Activated effector memory CD4-positive, alpha-beta T cell treated with Interleukin-2 at 50 U/mL for 16 hours (primary cell): ENCODE measurements at regions not wholly inside any gene's neighbourhood (a gene's known extent, or its start where the extent isn't known, plus 50 kb on each side); places are given as distances from the start of the nearest gene placed in this dataset.

Source experiments
- DNase-seq: peaks from one replicate; pipeline ENCODE4 v3.0.0-alpha.2; 2020

DNA sequence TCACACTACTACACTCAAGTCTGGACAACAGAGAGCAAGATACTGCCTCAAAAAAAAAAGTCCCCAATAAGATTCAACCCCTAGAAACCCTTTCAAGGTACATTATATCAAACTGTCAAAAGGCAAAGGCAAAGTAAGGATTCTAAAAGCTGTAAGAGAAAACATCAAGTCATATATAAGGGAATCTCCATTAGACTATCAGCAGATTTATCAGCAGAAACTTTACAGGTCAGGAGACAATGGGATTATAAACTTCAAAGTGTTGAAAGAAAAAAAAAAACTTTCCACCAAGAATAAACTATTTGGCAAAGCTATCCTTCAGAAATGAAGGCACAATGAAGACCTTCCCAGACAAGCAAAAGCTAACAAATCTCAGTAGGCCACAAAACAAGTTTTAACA, 63.5 kb upstream of the DMRT1 start:
- DNase-seq: no peak

DNA sequence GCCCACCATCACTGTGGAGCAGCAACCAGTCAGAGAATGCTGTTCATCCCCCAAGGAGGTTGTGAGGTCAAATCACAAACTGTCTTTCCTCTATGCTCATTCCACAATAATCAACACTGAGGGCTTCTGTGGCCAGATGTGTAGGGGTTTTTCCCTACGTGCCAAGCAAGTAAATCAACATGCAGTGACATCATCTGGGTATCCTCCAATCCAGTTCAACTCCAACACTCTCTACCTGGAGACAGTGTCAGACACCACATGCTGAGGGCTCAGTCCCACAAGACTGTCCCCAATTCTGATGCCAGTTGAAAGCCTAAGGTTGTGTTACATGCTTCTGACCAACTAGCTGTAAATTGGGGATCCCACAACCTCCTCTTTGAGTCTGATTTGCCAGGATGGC, 57.3 kb upstream of the DMRT1 start:
- no peak for DNase-seq

DNA sequence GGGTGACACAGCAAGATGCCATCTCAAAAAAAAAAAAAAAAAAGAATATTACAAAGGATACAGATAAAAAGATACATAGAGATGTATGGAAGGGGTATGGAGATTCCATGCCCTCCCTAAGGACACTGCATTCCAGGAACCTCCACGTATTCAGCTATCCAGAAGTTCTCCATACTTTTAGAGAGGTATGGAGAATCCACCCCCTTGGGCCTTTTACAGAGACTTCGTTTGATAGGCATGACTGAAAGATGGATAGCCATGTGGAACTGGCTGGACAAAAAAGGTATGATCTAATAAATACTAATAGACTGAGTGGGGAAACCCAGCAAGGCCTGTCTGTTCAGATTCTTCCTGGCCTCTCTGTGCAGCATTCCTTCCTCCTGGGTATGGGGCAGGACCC, 56.6 kb upstream of the DMRT1 start:
- no peak for DNase-seq

DNA sequence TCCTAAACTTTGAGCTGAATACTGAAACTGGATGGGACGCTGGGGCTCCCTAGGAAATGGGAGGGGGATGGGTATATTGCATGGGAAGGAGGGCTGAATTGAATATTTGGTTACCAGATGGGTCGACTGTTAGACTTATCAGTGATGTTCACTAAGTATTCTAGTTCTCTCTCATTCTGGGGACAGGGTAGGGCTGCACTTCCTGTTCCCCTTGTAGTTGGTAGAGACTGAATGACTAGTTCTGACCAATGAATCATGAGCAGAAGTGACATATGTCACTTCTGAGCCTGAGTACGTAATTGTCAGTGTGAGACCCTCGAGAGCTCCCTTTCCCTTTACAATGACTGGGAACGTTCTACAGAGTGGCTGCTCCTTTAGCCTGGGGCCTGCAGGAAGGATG, 55.5 kb upstream of the DMRT1 start:
- no peak for DNase-seq

DNA sequence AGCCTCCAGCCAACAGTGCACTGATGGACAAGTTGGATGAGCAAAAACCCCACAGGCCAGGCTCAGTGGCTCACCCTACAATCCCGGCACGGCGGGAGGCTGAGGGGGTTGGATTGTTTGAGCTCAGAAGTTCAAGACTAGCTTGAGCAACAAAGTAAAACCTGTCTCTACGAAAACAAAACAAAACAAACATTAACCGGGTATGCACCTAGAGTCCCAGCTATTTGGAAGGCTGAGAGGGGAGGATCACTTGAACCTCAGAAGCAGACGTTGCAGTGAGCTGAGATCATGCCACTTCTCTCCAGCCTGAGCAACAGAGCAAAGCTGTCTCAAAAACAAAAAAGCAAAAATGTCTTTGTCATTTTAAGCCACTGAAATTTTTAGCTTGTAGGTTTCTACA, 55.1 kb upstream of the DMRT1 start:
- DNase-seq: no peak

DNA sequence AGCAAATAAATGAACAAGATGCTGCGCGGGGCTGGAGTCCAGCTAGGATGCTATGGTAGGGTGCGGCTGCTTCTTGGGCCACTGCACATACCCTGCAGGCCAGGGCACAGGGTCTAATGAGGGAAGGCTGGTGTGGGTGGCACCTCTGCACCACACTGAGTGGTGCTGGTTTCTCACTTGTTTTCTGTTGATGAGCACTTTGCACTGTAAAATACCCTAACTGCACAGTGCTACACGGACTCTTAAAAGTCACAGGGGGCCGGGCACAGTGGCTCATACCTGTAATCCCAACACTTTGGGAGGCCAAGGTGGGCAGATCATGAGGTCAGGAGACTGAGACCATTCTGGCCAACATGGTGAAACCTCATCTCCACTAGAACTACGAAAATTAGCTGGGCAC, 52.7 kb upstream of the DMRT1 start:
- DNase-seq: no peak
